GM10248 (cell line): ENCODE measurements at regions not wholly inside any gene's neighbourhood (a gene's known extent, or its start where the extent isn't known, plus 50 kb on each side); places are given as distances from the start of the nearest gene placed in this dataset.
A peak's percentile ranks its signal among the peaks of the same experiment; 100 is the strongest.

ENCODE experiments used
- CTCF ChIA-PET: fragments of 300-600 bp; sonication (Branson Sonifier 250); formaldehyde crosslinking; extraction: SDS; loops from one replicate; lab custom pipeline; 2021; ENCODE audit warnings: antibody characterized with exemption; lab: Yijun Ruan, JAX
- POLR2A ChIA-PET: fragments of 350-650 bp; sonication (Branson Sonifier 250); formaldehyde crosslinking; extraction: SDS; loops from one replicate; lab custom pipeline; 2020; ENCODE audit warnings: antibody characterized with exemption; lab: Yijun Ruan, JAX
- DNase-seq: peaks from one replicate; pipeline ENCODE4 v3.0.0; 2012; ENCODE audit errors: extremely low spot score
- CTCF ChIP-seq: IDR thresholded peaks from 2 replicates; pipeline ENCODE4 v1.5.1; 2012; ENCODE audit warnings: mild to moderate bottlenecking, low read depth; ENCODE audit errors: extremely low read depth, missing control alignments, control extremely low read depth

- ChIA-PET POLR2A (no interaction called here), CTCF (interaction anchor here (1.1 to 6.7 kb wide), 2 partner anchors 9 to 23 kb away, joined by 3 to 61 read pairs; no protein-coding TSS in a partner anchor)
- DNase-seq: no peak
- TF ChIP-seq CTCF: no peak
Observed at GRCh38 chr2:205929246-205929942, 156.6 kb downstream of the INO80D start.

- CTCF ChIA-PET: interaction anchor here (0.6 to 6.7 kb wide), 41 partner anchors 9 to 1785 kb away, joined by 3 to 61 read pairs (median 4); no protein-coding TSS in a partner anchor
- peak; percentile 80 for DNase-seq
- POLR2A ChIA-PET: no interaction called here
- peak; percentile 87 for TF ChIP-seq CTCF
Observed at GRCh38 chr2:205925373-205926337, 160.3 kb downstream of the INO80D start.

- ChIA-PET CTCF (interaction anchor here (1.0 to 6.7 kb wide), 7 partner anchors 14 to 1664 kb away, joined by 3 to 61 read pairs (median 4); no protein-coding TSS in a partner anchor), POLR2A (no interaction called here)
Observed at GRCh38 chr2:205924676-205925075, 161.3 kb downstream of the INO80D start.

GRCh38 chr2:205915130-205915524, 170.8 kb downstream of the INO80D start:
- DNase-seq: no peak
- POLR2A ChIA-PET: no interaction called here
- CTCF ChIA-PET: interaction anchor here (1.1 kb wide), 1 partner anchor 10 kb away, joined by 3 read pairs; no protein-coding TSS in a partner anchor
- TF ChIP-seq CTCF: no peak

More at GRCh38 chr2:205924676-205925075, 161.3 kb downstream of the INO80D start:
- DNase-seq: no peak
- TF ChIP-seq CTCF: no peak

GRCh38 chr2:205914213-205915129, 171.5 kb downstream of the INO80D start:
- no peak for DNase-seq

More at GRCh38 chr2:205914213-205915129, 171.5 kb downstream of the INO80D start:
- ChIA-PET POLR2A (no interaction called here), CTCF (interaction anchor here (1.0 to 1.1 kb wide), 2 partner anchors 10 to 12 kb away, joined by 3 read pairs; no protein-coding TSS in a partner anchor)
- no peak for TF ChIP-seq CTCF
